NCI-H510A (cell line): ENCODE measurements at regions not wholly inside any gene's neighbourhood (a gene's known extent, or its start where the extent isn't known, plus 50 kb on each side); places are given as distances from the start of the nearest gene placed in this dataset.

Experiments used
- DNase-seq: peaks from one replicate; lab custom pipeline; 2025; lab: John Stamatoyannopoulos, UW

DNA sequence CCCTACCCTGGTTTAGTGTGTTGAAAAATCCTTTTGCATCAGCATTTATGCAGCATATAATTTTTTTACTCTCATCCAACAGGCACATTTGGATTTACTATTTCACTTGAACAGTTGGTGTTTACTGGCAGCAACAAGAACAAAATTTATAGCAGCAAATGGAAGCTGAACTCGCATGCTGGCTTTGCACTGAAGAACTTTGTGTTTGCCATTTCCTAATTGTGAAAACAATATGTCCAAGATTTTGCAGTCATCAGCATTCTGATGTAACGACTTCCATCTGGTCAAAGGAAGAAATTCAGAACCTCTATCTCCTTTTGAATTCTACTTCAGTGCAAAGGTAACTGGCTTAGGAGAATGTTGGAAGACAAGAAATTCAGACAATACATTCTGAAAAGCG is 131.0 kb downstream of the DLEU7 start:
- DNase-seq = no peak

- DNase-seq = no peak
These were observed 130.6 kb downstream of the DLEU7 start for GRCh38 chr13:50712881-50713280.

GRCh38 chr13:50713523-50714248 is 129.8 kb downstream of the DLEU7 start:
- DNase-seq = no peak

DNA sequence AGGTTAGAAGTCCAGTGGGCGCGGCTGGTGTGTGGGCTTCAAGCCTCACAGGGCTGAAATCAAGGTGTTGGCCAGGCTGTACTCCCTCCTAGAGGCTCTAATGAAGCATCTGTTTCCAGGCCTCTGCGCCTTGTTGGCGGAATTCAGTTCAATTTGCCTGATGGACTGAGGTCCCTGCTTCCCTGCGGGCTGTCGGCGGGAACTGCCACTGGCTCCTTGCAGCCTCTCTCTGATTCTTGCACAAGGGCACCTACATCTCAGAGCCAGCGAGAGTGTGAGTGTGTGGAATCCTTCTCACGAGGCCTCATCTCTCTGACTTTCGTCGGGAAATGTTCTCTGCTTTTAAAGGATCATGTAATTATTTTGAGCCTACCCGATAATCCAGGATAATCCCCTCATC is 128.6 kb downstream of the DLEU7 start:
- no peak for DNase-seq

GRCh38 chr13:50715402-50716146 is 127.9 kb downstream of the DLEU7 start:
- DNase-seq = no peak

- DNase-seq = no peak
These were observed 122.4 kb downstream of the DLEU7 start for GRCh38 chr13:50720861-50721671.

- no peak for DNase-seq
These were observed 121.9 kb downstream of the DLEU7 start for GRCh38 chr13:50721672-50721992.

- no peak for DNase-seq
These were observed 120.9 kb downstream of the DLEU7 start for GRCh38 chr13:50722440-50723125.

GRCh38 chr13:50724438-50724837 is 119.1 kb downstream of the DLEU7 start:
- DNase-seq = no peak

GRCh38 chr13:50724913-50725312 is 118.6 kb downstream of the DLEU7 start:
- no peak for DNase-seq

GRCh38 chr13:50726164-50726563 is 117.3 kb downstream of the DLEU7 start:
- no peak for DNase-seq

DNA sequence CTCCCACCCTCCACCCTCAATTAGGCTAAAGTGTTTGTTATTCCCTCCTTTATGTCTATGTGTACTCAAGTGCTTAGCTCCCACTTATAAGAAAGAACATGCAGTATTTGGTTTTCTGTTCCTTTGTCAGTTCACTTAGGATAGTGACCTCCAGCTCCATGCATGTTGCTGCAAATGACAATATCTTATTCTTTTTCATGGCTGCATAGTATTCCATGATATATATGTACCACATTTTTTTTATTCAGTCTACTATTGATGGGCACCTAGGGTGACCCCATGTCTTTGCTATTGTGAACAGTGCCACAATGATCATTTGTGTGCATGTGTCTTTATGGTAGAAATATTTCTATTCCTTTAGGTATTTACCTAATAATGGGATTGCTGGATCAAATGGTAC is 114.3 kb downstream of the DLEU7 start:
- DNase-seq = no peak

- no peak for DNase-seq
These were observed 112.8 kb downstream of the DLEU7 start for GRCh38 chr13:50730496-50731351.

DNA sequence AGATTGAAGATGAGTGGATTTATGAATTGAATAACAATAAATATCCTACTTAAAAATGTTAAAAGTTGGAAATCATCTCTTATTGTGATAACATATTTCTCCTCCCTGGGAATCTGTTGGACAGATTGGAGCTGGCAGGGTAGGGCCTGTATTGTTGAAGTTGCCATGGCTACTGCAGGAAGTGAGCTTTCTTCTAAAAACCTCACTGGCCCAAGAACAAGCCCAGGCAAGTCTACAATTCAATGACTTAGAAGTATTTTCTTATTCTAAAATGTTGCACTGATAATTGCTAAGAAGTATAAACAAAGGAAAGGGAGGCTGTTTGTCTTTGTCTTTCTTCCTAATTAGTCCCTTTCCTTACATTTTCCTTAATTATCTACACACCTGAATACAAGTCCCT is 112.1 kb downstream of the DLEU7 start:
- DNase-seq = no peak

DNA sequence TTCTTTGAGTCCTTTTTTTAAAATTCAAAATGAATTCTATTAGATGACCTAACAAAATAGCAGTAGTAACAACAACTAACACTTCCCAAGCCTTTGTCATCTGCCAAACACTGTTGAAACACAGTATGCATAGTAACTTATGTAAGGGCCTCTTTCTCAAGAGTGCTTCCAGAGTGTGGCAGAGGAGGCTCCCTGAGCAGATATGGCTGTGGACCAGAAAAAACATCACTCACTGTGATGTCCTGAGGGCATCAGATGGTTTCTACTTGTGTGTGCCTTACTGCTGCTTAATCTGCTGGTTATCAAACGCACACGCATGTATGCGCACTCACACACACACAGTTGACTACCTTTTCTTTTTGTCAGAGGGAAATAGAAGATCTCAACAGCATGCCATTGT is 110.8 kb downstream of the DLEU7 start:
- no peak for DNase-seq

DNA sequence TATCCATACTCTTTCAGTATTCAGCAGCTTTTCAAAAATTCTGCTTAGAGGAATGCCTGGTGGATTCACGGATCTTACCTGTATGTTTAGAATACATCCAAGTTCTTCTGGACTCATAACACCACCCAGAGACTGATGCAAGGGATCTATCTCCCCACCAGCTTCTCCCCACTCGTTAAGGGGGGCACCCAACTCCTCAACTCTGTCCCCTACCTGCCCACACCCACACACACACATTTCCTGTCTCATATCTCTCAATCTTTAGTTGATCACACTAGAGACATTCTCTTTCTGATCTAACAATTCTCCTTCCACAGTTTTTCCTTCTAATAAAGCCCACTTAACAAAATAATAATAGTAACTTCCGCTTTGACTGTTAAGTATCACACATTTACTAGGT is 110.1 kb downstream of the DLEU7 start:
- no peak for DNase-seq

- no peak for DNase-seq
These were observed 108.4 kb downstream of the DLEU7 start for GRCh38 chr13:50735071-50735470.

- DNase-seq = no peak
These were observed 103.3 kb downstream of the DLEU7 start for GRCh38 chr13:50740052-50740741.

DNA sequence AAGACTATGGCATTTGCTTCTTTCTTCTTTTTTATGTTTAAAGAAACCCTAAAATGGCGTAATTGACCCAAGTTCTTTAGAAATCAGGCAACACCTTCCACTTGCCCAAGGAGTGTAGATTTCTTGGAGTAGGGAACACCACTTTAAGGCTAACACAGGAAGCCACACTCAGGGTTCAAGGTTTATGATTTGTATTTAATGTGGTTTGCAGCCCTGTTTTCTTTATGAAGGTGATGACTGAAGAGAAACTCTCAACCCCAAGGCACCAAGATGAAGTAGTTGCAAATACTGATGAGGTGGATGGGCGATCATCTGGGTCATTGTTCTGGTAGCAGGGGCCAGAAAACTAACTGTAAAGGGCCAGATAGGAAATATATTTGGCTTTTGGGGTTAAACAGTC is 101.1 kb downstream of the DLEU7 start:
- no peak for DNase-seq

- DNase-seq = no peak
These were observed 100.5 kb downstream of the DLEU7 start for GRCh38 chr13:50742968-50743367.

DNA sequence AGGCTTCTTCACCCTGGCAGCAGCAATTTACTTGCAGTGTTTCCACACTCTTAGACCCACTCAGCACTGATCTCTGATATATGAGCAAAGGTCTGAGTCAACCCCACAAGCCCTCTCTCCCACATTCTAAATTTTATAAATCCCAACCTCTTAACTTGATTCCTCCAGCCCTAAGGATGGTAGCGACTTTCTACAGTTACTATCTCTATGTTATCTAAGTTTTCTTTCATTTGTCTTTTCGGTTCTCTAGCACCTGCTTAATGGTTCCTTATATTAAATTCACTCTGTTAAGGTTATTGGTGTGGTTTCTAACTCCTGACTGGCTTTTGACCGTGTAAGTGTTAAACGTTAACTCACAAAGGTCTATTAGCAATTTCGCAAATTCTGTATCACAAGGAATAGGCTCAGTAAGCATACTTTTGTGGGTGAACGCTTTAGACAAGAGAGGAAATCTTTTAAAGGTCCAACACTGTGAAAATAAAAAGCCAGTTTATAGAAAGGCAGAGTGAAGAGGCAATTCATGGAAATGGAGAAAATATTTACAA is 99.3 kb downstream of the DLEU7 start:
- DNase-seq = no peak
